ENCODE measurements at regions not wholly inside any gene's neighbourhood (a gene's known extent, or its start where the extent isn't known, plus 50 kb on each side); places are given as distances from the start of the nearest gene placed in this dataset.

DNA sequence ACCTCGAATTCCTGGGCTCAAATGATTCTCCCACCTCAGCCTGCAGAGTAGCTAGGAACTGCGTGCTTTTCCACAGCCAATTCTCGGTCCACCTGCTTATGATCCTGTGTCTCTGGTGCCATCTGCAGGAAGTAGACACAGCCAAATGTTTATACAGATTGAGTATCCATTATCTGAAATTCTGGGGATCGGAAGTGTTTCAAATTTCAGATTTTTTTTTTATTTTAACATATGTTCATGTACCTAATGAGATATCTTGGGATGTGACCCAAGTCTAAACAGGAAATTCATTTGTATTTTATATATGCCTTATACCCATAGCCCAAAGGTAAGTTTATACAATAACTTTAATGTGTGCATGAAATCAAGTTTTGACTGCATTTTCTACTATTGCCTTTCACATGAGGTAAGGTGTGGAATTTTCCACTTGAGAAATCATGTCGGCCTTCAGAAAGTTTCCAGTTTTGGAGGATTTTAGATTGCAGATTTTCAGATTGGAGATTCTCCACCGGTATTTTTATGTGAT is 89.5 kb downstream of the ESM1 start:
- Histone ChIP-seq H3K27me3 (no peaks in the 10 kb centered on the region), H3K4me3 (no peak overlapping the region), H3K36me3 (no peaks in the 10 kb centered on the region), H3K9me3 (no peaks in the 10 kb centered on the region), H3K27ac (no peak overlapping the region), H3K4me1 (peaks cover 0 to 2% (median 0%) of the 10 kb centered on the region in 3 donors)
- intact Hi-C loops (cut with DNase I): no loop called here
- 17 to 22% methylated on average over 6 of the region's 6 CpGs for WGBS, 2 donors
- TF ChIP-seq CTCF (IDR thresholded peaks at IDR 0.05): peak in 2 of 4 donors; percentile 25 to 27
- ATAC-seq (peak; percentile 58 to 91 (median 84)), DNase-seq (peak in 3 of 6 donors; percentile 22 to 37 (median 32)), FAIRE-seq (no peak)

DNA sequence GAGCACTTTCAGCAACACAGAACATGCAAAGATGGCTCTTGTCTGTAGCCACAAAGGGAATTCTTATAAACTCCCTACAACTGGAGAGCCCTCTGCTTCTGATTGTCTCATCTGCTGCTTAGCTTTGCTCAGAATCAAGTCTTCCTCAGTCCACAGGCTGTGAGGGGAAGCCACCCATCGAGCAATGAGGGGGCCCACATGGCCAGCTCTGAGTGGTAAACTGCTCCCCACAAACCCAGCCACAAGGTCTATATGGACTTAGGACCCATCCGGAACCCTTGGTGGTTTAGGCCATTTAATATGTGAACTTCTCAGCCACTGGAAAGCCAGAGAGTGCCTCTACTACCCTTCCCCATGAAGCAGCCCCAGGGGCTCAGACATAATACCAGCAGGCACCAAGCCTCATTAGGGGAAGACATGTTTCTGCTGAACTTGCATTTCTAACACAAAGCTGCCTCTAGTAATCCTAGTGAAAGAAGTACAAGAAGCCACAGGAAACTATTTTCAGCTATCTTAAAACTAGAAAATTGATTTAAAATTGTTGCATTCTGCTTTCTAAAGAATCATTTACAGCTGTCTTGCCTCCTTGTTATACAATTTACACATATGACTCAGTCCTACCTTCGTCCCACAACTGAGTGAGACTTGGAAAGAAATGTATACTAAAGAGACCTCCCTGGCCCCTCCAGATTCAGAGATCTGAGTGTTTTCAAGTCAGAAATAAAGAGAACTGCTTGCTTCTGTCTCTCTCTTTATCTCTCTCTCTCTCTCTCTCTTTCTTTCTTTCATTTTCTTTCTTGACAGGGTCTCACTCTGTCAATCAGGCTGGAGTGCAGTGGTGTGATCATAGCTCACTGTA is 90.2 kb downstream of the ESM1 start:
- intact Hi-C loops (cut with DNase I): no loop called here
- no peak for DNase-seq
- Histone ChIP-seq H3K36me3 (no peaks in the 10 kb centered on the region), H3K27ac (no peak overlapping the region), H3K4me1 (peaks cover 0 to 2% (median 0%) of the 10 kb centered on the region in 3 donors), H3K4me3 (no peak overlapping the region), H3K27me3 (no peaks in the 10 kb centered on the region), H3K9me3 (no peaks in the 10 kb centered on the region)
- TF ChIP-seq CTCF (IDR thresholded peaks at IDR 0.05): no peak
- WGBS, 2 donors: 59 to 60% methylated on average over 3 of the region's 3 CpGs
- ATAC-seq: no peak
- no peak for FAIRE-seq

DNA sequence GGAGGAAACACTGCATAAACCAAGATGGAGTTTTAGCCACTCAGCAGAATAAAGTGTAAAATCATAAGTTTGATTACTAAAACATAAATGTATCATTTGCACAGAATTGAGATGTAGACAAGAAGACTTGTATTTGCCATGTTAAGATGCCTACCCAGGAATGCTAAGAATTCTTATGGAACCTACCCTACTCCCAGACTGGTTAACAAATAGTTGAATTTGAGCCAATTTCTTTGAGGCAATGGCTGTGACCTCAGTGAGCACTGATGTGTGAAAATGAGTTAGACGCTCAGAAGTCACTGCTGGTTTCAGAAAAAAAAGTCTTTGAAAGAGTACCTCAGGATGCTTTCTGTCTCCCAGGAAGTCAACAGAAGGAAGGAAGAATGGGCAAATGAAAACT is 95.6 kb downstream of the ESM1 start:
- H3K27ac ChIP-seq: no peak overlapping the region

DNA sequence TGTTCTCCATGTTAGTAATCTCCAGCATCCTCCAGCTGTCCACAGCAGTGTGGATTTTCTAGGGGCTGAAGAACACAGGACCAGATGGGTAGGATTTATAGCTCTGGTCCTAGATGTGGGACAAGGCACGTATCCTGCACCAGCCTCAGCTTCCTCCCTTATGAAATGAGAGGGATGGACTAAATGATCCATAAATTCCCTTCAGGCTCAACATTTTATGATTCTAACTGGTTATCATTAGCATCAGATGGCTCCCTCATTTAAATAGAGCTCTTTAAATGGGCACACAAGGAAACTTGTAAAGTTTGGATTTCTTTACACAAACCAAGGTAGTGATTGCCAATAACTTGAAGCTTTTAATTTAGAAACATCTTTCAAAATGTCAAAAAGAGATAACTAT is 97.7 kb downstream of the ESM1 start:
- no peak for FAIRE-seq
- no peaks in the 10 kb centered on the region for H3K4me1 ChIP-seq

More for the DNA sequence above, 95.6 kb downstream of the ESM1 start:
- no peak for TF ChIP-seq CTCF (IDR thresholded peaks at IDR 0.05)
- H3K36me3 ChIP-seq: no peaks in the 10 kb centered on the region
- FAIRE-seq (no peak), ATAC-seq (peak in 3 of 4 donors; percentile 32 to 64 (median 63)), DNase-seq (no peak)
- H3K27me3 ChIP-seq: no peaks in the 10 kb centered on the region
- intact Hi-C loops (cut with DNase I): no loop called here
- no peaks in the 10 kb centered on the region for H3K9me3 ChIP-seq
- H3K4me1 ChIP-seq: no peaks in the 10 kb centered on the region
- H3K4me3 ChIP-seq: no peak overlapping the region
- 48 to 49% methylated on average over 1 of the region's 1 CpG for WGBS, 2 donors

More for the DNA sequence above, 97.7 kb downstream of the ESM1 start:
- WGBS, 2 donors: 92 to 96% methylated on average over 1 of the region's 1 CpG
- Histone ChIP-seq H3K27ac (no peak overlapping the region), H3K36me3 (no peaks in the 10 kb centered on the region), H3K27me3 (no peaks in the 10 kb centered on the region), H3K9me3 (no peaks in the 10 kb centered on the region), H3K4me3 (no peak overlapping the region)
- ATAC-seq: no peak
- intact Hi-C loops (cut with DNase I): no loop called here
- no peak for TF ChIP-seq CTCF (IDR thresholded peaks at IDR 0.05)
- no peak for DNase-seq

All from pancreas (tissue), 10 donors.